Suppressor macrophage (primary cell): ENCODE measurements at regions not wholly inside any gene's neighbourhood (a gene's known extent, or its start where the extent isn't known, plus 50 kb on each side); places are given as distances from the start of the nearest gene placed in this dataset.
A peak's percentile ranks its signal among the peaks of the same experiment; 100 is the strongest.
"Not testable (repeated sequence)": the region's sequence is repeated elsewhere in the genome, so short reads cannot be mapped to it uniquely, and the experiment has no call there.

ENCODE experiments used
- DNase-seq, 4 experiments: peaks; one replicate each; pipeline ENCODE4 v3.0.0-alpha.2; 2020 to 2022

DNA sequence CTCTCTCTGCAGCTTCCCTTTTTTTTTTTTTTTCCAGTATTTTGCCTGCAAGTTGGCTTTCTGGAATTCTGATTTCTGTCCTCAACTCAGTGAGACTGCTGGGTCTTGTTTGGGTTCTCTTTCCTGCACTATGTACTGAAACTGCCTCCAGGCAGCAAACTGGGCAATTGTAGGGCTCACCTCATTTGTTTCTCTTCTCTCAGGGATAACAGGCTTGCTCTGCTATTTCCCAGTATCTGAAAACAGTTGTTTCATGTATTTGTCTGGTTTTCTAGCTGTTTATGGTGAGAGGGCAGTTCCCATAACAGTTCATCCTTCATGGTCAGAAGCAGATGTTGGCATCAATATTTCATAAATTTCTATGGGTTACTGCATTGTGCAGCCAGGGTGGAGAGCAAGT, 206.0 kb downstream of the CYRIA start:
- no peak for DNase-seq

DNA sequence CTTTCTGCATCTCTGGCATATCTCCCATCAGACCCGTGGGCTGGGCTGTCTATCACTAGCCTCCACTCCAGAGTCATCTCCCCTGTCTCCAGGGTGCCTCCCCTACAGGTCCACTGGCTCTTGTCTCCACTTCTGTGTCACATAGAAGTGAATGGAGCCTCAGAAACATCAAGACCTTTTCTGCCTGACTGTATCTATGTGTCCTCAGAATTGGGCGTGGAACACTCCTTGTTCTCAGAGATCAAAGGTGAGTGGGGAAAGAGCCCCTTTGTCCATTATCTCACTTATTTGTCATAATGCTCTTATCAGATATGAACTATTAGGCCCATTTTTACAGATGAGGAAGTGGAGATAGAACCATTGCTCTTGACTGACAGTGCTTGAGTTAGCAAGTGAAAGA, 211.0 kb downstream of the CYRIA start:
- no peak for DNase-seq

DNA sequence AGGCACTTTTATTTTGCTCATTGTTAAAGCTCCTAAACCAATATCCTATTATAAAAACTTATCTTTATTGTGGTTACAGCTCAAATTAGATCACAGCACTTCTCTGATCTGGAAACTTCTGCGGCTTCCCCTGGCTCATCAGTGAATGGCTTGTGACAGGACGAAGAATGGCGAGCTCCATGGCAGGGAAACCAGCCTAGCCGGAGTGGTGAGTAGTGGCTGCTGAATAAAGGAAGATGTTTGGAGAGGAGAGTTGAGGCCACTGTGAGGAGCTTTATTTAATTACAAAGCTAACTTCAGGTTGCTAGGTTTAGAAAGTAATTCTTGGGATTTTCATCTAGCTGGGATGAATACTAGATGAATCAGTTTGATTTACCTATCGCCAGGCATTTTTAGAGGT, 213.5 kb downstream of the CYRIA start:
- no peak for DNase-seq

DNA sequence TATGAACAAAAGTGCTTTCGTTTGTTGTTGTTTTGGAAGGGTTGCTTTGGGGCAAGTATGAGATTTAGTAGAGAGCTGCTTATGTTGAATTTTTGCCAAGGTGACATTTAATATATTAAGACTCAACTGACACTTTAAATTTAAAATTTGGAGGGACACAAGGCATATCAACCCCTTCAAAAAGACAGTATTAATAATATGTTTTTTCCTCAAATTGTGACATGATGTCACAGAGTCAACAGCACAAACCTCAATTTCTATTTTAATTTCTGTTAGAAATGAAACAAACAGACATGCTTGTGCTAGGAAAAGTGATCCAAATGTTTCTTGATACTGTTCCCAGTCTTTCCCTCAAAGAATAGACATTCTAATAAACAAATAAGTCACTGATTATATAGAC, 218.9 kb downstream of the CYRIA start:
- DNase-seq: no peak

DNA sequence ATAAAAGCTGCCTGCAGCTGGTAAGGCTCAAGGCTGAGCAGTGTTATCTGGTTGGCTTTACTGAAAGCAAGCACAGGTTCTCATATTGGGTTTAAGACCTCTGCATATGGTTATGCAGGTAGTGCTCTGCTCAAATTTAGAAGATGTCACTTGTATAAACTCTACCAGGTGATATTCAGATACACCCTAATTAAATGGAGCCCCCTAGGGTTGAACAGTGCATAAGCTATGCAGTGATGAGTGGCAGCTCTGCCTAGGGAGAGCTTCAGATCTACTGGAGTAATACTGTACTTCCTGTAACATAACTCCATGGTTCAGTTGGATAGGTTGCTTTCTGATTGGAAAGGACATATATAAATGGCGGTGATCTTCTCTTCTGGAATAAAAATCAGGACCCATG, 222.7 kb downstream of the CYRIA start:
- DNase-seq: no peak

DNA sequence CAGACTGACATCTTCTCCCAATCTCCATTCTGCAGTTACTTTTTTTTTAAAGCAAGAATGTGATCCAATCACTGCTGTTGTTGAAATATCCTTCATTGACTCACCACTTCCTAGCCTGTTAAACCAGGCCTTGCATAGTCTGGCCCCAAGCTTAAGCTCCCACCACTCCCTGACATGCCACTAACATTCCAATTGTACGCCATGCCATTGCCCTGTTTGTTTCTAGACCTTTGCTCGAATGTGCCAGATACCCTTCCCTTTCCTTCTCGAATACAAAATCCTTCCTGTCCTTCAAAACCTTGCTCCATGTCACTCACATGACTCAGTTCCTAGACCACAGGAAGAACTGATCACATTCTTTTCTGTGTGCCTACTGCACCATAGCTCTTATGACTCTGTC, 224.2 kb downstream of the CYRIA start:
- DNase-seq: peak in 2 of 4 experiments; percentile 8 to 15

DNA sequence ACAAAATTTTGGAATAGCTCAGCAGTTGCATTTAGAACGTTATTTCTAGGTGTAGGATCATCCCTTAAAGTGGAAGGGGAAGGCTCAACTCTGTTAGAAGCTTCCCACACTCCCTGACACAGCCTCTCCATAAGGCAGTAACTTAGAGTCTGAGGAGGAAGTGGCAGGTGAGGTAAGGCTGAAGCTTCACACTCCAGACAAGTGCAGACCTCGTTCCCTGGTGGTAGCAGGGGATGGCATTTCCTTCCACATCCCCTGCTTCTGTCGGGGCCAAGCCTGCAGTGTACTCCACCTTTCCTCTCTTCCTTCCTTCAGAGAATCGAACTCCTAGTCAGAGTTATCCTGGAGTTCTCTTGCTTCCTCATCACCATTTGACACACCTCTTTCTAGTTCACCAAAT, 224.7 kb downstream of the CYRIA start:
- no peak for DNase-seq

DNA sequence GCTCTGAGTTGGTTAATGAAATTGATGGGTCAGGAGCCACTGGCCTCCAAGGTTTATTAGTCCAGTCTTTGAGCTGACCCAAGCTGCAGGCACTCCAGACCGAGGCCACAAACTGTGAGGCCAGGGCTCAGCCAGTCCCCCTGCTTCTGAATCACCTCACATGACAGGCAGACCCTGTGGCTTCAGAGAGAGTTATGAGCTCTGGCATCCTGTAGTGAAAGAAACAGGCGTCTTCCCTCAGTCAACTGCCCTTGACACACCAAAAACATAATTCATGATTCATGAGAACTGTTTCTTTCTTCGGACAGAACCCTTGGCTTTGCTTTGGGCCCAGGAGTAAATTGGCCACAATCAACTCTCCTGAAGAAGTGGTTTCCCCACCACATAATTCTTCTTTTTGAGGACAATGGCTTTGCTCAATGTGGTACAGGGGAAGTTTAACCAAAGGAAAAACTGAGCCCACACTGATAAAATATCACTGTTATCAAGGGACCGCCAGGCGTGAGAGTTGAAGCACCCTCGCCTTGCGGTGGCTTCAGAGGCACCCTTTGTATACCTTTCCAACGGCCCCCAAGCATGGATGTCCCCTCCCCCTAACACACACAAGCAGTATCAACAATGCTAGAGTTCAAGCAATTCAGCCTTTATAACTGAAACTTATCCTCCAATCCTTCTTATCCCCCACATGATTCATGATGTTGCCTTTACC, 226.9 kb downstream of the CYRIA start:
- no peak for DNase-seq

DNA sequence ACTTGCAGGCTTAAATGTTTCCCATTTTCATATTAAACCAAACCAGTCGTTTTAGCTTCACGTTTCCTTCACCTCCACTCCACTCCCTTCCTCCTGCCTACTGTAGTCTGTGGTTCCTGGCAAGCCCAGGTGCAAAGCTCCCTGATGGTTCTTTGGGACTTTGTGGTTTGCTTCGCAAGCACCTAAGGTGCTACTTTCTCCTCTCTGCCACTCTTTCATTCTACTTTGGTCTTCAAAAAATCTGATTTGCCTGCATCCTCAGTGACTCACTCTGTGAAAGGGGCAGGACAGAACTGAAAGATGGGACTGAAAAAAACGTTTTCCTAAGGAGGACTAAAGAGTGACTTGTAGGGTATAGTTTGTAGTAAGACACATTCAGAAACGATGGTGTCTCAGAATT, 228.4 kb downstream of the CYRIA start:
- no peak for DNase-seq

DNA sequence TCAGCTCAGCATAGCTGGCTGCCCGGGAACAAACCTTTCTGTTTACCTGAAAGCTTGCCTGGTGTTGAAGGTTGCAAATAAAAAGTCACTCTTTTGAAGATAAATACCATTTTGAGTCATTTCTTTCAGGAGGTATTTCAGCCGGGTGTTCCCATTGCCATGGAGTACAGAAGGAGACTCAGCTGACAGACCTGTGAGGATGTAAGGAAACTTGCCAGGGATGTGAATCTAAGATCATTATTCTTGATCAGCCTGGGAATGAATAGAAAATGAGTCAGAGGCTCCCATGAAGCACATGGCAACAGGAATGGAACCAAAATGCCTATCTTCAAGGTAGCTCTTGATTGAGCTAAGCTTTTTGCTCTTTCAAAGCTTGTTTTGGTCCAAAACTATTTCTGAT, 231.2 kb downstream of the CYRIA start:
- DNase-seq: no peak

DNA sequence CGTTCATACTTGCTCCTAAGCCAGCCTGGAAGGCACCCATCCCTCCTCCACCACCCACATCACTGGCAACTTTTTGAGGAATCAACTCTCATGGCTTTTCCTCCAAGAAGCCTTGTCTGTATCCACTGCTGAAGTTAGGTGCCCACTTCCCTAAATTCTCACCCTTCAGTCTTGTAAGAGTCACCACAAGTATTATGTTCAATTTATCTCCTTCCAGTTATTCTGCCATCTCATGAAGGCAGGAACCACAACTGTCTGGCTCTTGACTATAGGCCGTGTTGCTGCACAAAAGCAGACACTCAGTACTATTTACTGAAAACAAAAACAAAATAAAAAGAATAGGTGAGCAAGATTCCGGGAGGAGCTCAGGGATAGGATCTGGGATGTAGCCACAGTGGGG, 234.8 kb downstream of the CYRIA start:
- no peak for DNase-seq

DNA sequence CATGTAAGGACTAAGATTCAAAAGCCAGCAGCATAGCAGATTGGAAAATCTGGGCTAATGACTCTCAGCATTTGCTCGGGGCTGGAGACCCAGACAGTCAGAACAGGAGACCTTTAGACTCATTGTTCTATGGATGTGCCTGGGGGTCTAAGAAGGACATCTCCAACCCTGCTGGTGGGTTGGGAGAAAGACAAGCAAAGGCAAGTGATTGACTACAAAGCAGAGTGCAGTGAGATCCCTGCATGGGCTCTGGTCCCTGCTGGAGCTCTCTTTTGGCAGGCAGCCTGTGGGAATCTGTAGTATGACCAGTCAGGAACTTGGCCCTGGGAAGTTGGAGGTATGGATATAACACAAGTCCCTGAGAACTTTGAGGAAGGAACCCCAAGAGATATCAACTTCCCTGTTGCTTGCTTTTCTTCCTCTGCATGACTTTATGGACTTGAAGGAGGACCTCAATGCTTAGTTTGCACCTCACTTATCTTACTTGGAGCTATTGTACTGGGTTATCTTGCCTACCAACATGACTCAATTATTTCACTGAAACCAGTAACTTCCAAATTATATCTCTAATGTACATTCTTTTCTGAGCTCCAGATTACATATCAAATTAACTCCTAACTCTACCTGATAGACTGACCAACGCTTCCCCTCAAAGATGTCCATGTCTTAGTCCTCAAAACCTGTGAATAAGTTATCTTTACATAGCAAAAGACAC, 236.0 kb downstream of the CYRIA start:
- DNase-seq: no peak

DNA sequence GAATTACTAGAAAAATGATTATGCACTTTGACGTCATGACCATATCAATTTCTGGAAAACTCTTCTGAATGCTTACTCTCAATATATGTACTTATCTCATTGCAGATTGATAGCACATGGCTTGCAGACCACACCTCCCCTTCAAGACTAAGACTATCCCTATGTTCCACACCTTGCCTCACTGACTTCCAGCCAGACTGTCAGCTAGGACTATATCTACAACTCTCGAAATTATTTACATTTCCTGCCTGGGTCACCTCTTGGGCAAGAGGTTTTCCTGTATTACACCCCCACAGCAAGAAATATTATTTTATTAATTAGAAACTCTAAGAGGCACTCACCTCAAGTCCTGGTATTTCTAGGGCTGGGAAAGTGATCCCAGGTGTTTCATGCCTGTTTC, 236.6 kb downstream of the CYRIA start:
- DNase-seq: no peak

DNA sequence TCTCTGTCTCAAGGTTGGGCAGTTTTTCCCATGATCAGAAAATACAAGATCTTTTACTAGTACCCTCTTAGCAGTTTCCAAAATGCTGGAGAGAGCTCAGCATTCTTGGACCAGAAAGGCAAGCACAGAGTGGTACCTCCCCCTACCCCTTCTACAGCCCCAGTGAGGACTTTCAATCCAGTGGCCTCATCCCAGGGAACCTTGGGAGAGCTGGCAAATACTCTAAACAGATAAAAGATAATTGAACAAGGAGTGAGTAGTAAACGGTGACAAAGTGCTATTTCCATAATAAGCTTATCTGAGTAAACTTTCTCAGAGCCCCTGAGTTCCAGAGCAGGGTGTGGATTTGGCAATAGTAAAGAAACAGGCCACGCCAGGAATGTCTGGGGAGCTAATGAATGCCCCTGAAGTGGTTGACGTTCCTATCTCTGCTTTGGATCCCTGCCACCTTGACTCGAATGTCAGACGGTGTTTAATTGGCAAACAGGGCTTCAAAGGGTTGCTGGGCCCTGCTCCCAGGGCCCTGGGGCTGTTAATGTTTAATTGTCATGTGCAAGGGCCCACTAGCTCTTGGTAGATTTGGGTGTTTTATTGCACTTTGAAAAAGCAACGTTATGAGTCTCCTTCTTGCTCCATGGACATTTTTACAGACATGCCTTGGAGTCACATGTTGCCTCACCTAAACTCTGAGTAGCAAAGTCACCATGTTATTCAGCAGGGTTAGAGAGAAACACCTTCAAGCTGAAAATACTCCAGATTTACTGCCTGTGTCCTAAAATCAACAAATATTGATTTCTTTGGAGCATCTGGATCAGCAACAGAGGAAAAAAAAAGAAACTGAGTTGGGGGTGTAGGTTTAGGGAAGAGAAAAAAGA, 239.9 kb downstream of the CYRIA start:
- no peak for DNase-seq

DNA sequence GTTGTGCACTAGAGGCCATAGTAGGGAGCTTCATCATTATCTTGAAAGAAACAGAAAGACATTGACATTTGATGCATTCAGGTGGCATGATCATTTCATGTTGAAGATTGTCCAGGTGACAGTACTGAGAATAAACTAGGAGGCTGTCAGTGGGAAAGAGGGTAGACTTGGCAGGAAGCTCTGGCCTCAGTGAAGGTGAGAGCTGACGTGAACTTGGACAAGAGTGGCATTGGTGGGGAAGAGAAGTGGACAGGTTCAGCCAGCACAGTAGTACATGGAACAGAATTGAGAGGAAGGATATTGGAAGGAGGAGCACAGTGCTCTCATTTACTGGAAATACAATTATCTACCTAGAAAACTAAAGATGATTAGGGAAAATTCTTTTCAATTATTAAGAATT, 245.2 kb downstream of the CYRIA start:
- no peak for DNase-seq

DNA sequence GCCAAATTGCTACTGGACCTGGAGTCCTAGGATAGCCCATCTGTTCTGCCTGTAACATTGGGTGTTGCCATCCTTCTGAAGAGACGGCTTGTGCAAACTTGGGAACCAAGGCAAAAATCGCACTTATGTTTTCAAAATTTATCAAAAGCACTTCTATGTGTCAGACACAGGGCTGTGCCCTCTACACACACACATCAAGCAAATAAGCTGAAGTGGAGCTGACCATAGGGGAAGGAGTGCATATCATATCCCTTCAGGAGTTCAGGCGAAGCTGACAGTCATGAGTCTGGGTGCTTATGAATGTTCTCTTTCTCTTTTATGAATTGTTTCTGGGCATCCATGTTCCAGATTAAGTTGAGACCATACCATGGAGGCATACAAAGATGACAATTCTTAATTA, 247.9 kb downstream of the CYRIA start:
- DNase-seq: no peak

DNA sequence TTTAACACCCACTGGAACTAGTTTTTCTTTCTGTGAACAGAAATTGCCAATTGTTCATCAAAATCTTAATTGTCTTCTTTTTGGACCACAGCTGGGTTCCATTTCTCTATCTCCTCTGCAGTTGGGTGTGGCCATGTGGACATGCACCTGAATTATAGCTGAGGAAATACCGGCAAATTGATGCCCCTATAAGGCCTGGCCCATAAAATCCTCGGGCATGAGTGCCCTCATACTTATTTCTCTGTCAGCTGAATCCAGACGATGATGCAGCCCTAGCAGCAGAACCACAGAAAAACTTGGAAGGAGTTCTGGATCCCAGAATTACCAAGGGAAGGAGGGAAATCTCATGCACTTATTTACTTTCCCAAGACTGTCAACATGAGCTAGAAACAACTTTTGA, 249.0 kb downstream of the CYRIA start:
- DNase-seq: no peak

DNA sequence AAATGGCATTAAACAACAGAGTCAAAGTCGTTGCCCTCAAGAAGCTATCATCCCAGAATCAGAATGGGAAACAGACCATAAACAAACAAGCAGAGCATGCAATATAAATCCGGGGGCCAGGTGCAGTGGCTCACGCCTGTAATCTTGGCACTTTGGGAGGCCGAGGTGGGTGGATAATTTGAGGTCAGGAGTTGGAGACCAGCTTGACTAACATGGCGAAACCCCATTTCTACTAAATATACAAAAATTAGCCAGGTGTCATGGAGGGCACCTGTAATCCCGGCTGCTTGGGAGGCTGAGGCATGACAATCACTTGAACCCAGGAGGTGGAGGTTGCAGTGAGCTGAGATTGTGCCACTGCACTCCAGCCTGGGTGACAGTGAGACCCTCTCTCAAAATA, 249.8 kb downstream of the CYRIA start:
- not testable (repeated sequence) for DNase-seq

DNA sequence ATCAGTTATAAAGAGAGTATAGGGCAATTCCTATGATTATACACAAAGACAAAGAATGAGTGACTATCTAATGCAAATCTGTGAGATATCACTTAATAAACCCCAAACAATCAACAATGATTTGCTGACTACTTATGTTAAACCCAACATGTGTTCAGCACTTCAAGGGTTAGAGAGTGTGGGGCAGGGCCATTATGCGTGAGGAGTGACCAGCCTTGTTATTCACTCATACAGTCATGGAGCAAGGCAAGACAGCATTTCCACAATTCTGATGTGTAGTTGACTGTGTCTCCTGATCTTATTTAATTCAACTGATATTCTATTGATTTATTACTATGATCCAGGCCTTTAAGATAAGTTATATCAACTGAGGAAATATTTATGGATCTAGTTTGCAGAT, 251.7 kb downstream of the CYRIA start:
- DNase-seq: no peak

DNA sequence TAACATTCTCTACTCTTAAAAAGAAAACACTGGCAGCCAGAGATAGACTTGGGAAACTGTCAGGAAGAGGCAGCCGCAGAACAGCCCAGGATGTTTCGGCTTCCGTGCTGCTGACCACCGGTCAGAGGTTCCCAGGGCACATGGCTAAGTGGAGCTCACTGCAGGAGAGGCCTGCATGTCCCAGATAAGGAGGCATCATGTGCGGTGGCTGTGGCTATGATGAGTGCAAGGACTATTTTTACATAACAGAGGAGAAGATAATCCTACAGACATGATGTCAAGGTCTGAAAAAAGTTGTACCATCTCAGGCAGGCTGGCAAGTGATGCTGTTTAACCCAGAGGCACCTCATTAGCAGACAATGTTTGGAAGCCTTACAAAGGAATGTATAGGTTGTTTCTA, 252.3 kb downstream of the CYRIA start:
- DNase-seq: no peak

DNA sequence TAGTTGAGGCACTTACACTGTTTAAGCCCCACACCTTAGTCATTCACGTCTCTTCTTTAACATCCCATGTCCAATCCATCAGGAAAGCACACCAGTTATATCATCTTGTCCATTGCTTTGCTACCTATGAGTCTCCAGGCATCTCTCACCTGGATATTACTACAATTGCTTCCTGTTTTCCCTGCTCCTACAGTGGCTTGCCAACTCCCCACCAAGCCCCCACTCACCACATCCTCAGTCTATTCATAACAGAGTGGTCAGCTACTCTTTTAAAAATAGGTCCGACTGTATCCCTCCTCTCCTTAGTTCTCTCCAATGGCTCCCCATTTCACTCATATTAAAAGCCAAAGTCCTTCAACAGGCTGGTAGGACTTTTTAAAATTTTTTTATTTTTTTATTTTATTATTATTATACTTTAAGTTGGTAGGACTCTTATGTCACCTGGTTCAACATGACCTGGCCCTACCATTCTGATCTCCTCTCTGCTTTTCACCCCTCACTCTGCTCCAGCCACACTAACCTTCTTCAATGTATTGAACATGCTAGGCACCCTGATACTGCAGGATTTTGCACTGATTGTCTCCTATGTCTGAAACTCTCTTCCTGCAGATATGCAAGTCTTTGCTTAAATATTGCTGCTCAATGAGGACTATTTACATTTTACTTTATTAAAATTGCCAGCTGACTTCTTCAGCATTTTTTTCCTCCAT, 253.2 kb downstream of the CYRIA start:
- no peak for DNase-seq

DNA sequence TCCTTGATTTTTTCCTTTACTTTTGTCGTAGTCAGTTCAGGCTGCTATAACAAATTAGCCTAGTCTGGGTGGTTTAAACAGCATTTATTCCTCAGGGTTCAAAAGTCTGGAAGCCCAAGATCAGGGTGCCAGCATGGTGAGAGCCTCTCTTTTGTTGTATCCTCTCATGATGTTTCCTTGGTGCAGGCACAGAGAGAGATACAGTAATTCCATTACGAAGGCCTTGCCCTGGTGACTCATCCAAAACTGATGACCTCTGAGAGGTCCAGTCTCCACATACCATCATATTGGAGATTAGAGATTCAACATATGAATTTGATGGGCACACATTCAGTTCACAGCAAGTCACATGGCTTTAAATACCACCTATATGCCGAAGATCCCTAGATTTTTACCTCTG, 253.8 kb downstream of the CYRIA start:
- no peak for DNase-seq

DNA sequence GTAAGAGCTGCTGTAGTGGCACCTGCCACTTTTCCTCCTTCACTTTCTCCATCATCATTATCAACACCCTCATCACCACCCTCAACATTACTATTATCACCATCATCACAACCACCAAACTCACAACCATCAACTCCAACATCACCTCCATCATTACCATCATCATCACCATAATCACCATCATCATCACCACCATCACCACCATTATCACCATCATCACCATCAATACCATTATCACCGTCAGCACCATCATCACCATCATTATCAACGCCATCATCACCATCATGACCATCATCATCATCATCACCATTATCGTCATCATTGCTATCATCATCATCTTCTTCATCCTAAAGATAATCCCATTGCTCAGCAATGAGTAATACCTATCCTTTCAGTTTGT, 255.8 kb downstream of the CYRIA start:
- DNase-seq: no peak
